BLaER1 treated with 17β-estradiol and CSF1 and Interleukin-3, amounts not matched to agents 10 nM and 100 nM (cell line): ENCODE measurements at regions not wholly inside any gene's neighbourhood (a gene's known extent, or its start where the extent isn't known, plus 50 kb on each side); places are given as distances from the start of the nearest gene placed in this dataset.

Experiments used
- H3K27ac ChIP-seq, 11 experiments: shearing (Covaris generic); formaldehyde crosslinking; 2 replicates each; pipeline ENCODE4 v1.8.1; 2022
- H3K27me3 ChIP-seq, 11 experiments: shearing (Covaris generic); formaldehyde crosslinking; 2 replicates each; pipeline ENCODE4 v1.8.1; 2022
- H3K36me3 ChIP-seq, 11 experiments: shearing (Covaris generic); formaldehyde crosslinking; 2 replicates each; pipeline ENCODE4 v1.8.1; 2022
- H3K4me1 ChIP-seq, 10 experiments: shearing (Covaris generic); formaldehyde crosslinking; 2 replicates each; pipeline ENCODE4 v1.8.1; 2022
- H3K4me2 ChIP-seq, 11 experiments: shearing (Covaris generic); formaldehyde crosslinking; 2 replicates each; pipeline ENCODE4 v1.8.1; 2022
- H3K4me3 ChIP-seq, 10 experiments: shearing (Covaris generic); formaldehyde crosslinking; 2 replicates each; pipeline ENCODE4 v1.8.1; 2022
- H3K9ac ChIP-seq, 11 experiments: shearing (Covaris generic); formaldehyde crosslinking; 2 replicates each; pipeline ENCODE4 v1.8.1; 2022
- H3K9me3 ChIP-seq, 11 experiments: shearing (Covaris generic); formaldehyde crosslinking; replicated peaks in 1 of 11; 2 replicates each; pipeline ENCODE4 v1.8.1; 2022
- H4K20me1 ChIP-seq, 11 experiments: shearing (Covaris generic); formaldehyde crosslinking; 2 replicates each; pipeline ENCODE4 v1.8.1; 2022
- Cebpa-rat ChIP-seq, 11 experiments: shearing (Covaris generic); IDR thresholded peaks; 2 replicates each; pipeline ENCODE4 v1.8.1; 2022

DNA sequence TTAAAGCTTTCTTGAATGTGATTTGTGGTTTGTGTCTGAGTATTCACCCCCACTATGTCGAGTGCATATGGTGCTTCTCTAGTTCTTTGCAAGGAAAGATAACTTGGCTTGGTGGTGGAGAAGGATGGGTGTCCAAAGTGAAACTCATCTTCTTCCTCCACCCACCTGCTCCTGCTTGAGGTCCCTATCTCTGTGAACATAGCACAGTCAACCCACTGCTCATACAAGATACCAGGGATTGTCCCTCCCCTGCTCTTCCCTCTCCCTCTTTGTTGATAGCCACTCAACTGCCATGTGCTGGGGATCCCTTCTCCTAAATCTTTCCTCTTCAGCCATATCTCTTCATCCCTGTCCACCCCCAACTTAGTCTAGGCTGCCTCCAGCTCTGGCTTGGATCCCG, 176.5 kb downstream of the ASCL4 start:
- H3K4me1 ChIP-seq = no peaks in the 10 kb centered on the region
- no peaks in the 10 kb centered on the region for H3K36me3 ChIP-seq

GRCh38 chr12:107955966-107956643, 173.0 kb upstream of the WSCD2 start:
- H4K20me1 ChIP-seq = no peaks in the 10 kb centered on the region
- no peaks in the 10 kb centered on the region for H3K27me3 ChIP-seq
- H3K9me3 ChIP-seq = peaks cover 6 to 30% (median 15%) of the 10 kb centered on the region in 11 experiments; a peak in 15 of 22 replicates
- no peak for TF ChIP-seq Cebpa-rat (IDR thresholded peaks at IDR 0.05)
- no peak overlapping the region for H3K27ac ChIP-seq
- no peak overlapping the region for H3K4me3 ChIP-seq
- H3K9ac ChIP-seq = no peak overlapping the region
- no peaks in the 10 kb centered on the region for H3K36me3 ChIP-seq
- no peaks in the 10 kb centered on the region for H3K4me1 ChIP-seq
- H3K4me2 ChIP-seq = no peak overlapping the region

More for the DNA sequence above, 176.5 kb downstream of the ASCL4 start:
- no peak overlapping the region for H3K9ac ChIP-seq
- no peak overlapping the region for H3K27ac ChIP-seq
- no peak overlapping the region for H3K4me3 ChIP-seq
- H3K27me3 ChIP-seq = no peaks in the 10 kb centered on the region
- TF ChIP-seq Cebpa-rat (IDR thresholded peaks at IDR 0.05) = no peak
- no peak overlapping the region for H3K4me2 ChIP-seq
- H4K20me1 ChIP-seq = no peaks in the 10 kb centered on the region
- peaks cover 6 to 18% (median 15%) of the 10 kb centered on the region in 11 experiments; a peak in 15 of 22 replicates for H3K9me3 ChIP-seq

DNA sequence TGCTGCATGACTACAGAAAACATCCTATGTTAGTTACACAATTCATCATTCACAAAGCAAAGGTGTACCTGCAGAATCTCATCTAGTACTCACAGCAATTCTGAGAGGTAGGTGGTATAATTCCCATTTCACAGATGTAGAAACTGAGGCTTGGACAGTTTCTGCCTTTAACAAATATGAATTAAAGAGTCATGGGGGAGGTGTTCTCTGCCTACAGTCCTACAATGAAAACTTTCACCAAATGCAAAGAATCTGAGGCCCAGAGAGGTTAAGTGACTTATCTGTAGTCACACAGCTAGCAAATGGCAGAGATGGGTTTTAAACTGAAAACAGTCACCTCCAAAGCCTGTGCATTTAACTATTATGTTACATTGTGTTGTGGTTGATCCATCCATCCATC, 171.6 kb upstream of the WSCD2 start:
- H3K27me3 ChIP-seq = no peaks in the 10 kb centered on the region
- H3K9me3 ChIP-seq = peaks cover 0 to 20% (median 7%) of the 10 kb centered on the region in 11 experiments; a peak in 12 of 22 replicates
- no peak overlapping the region for H3K4me2 ChIP-seq
- H3K9ac ChIP-seq = no peak overlapping the region
- H3K27ac ChIP-seq = no peak overlapping the region
- H4K20me1 ChIP-seq = no peaks in the 10 kb centered on the region
- H3K4me3 ChIP-seq = no peak overlapping the region
- H3K36me3 ChIP-seq = no peaks in the 10 kb centered on the region
- no peaks in the 10 kb centered on the region for H3K4me1 ChIP-seq
- no peak for TF ChIP-seq Cebpa-rat (IDR thresholded peaks at IDR 0.05)

DNA sequence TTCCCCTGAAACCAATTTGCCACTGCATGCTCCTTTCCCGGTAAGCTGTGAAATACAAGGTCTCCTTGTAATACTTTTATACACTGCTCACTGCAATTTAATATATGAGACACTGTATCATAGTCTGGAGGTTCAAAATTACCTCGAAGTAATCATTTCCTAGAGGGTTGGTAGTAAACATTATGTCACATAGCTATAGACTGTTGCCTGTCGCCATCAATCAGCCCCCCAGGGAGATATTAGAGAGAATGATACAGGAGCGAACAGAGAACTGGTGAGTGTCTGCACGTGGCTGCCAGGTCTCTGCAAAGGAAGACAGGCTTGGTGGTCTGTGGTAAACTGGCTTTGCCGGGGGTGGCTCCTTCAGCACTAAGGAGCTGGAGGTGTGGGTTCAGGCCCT, 165.5 kb upstream of the WSCD2 start:
- Histone ChIP-seq H3K36me3 (no peaks in the 10 kb centered on the region), H3K27me3 (no peaks in the 10 kb centered on the region), H3K4me2 (no peak overlapping the region), H3K4me1 (no peaks in the 10 kb centered on the region), H3K9me3 (peaks cover 0 to 10% (median 0%) of the 10 kb centered on the region in 11 experiments; a peak in 4 of 22 replicates), H3K4me3 (no peak overlapping the region), H3K9ac (no peak overlapping the region), H3K27ac (no peak overlapping the region), H4K20me1 (no peaks in the 10 kb centered on the region)
- no peak for TF ChIP-seq Cebpa-rat (IDR thresholded peaks at IDR 0.05)

- no peak overlapping the region for H3K4me3 ChIP-seq
- H3K4me2 ChIP-seq = no peak overlapping the region; a peak in 1 of 22 replicates
- no peak for TF ChIP-seq Cebpa-rat (IDR thresholded peaks at IDR 0.05)
- H3K4me1 ChIP-seq = no peaks in the 10 kb centered on the region
- H3K36me3 ChIP-seq = no peaks in the 10 kb centered on the region
- H4K20me1 ChIP-seq = no peaks in the 10 kb centered on the region
- no peak overlapping the region for H3K27ac ChIP-seq
- H3K27me3 ChIP-seq = no peaks in the 10 kb centered on the region
- H3K9me3 ChIP-seq = peaks cover 0 to 10% (median 0%) of the 10 kb centered on the region in 11 experiments; a peak in 4 of 22 replicates
- no peak overlapping the region for H3K9ac ChIP-seq
Observed at GRCh38 chr12:107967170-107967569, 161.9 kb upstream of the WSCD2 start.

DNA sequence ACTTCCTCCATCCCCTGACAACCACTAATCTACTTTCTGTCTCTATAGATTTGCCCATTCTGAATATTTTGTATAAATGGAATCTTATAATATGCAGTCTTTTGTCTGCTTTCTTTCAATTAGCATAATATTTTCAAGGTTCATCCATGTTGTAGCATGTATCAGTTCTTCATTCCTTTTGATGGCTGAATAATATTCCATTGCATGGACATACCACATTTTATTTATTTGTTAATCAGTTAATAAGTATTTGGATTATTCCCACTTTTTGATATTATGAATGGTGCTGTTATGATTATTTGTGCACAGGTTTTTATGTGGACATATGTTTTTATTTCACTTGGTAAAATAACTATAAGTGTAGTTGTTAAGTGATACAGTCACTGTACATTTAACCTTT, 155.1 kb upstream of the WSCD2 start:
- no peak for TF ChIP-seq Cebpa-rat (IDR thresholded peaks at IDR 0.05)
- no peaks in the 10 kb centered on the region for H3K27me3 ChIP-seq
- no peaks in the 10 kb centered on the region for H4K20me1 ChIP-seq
- H3K9ac ChIP-seq = no peak overlapping the region
- no peak overlapping the region for H3K4me3 ChIP-seq
- no peak overlapping the region for H3K27ac ChIP-seq
- peaks cover 7 to 16% (median 9%) of the 10 kb centered on the region in 11 experiments; a peak in 18 of 22 replicates for H3K9me3 ChIP-seq
- no peaks in the 10 kb centered on the region for H3K4me1 ChIP-seq
- H3K4me2 ChIP-seq = no peak overlapping the region
- no peaks in the 10 kb centered on the region for H3K36me3 ChIP-seq

DNA sequence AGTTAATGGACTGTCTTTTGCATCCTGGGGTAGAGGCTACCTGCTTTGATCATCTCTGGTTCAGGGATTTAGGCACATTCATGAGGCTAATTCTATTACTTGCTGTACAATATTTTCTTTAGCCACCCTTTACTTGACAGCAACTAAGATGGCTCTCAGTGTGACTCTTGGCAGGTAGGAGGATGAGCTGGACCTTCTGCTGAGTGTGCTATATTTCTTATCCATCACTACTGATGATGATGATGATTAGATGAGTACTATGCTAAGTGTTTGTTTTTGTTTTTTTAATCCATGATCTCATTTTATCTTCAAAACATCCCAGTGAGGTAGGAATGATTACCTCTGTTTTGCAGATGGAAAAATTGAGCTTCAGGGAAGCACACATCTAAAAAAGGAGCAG, 152.8 kb upstream of the WSCD2 start:
- Histone ChIP-seq H3K9ac (no peak overlapping the region), H3K36me3 (no peaks in the 10 kb centered on the region), H3K27me3 (no peaks in the 10 kb centered on the region), H3K4me3 (no peak overlapping the region), H3K9me3 (peaks cover 7 to 16% (median 9%) of the 10 kb centered on the region in 11 experiments; a peak in 18 of 22 replicates), H3K27ac (no peak overlapping the region), H3K4me1 (no peaks in the 10 kb centered on the region), H4K20me1 (no peaks in the 10 kb centered on the region), H3K4me2 (no peak overlapping the region)
- TF ChIP-seq Cebpa-rat (IDR thresholded peaks at IDR 0.05) = no peak

- no peak for TF ChIP-seq Cebpa-rat (IDR thresholded peaks at IDR 0.05)
- Histone ChIP-seq H3K9ac (no peak overlapping the region), H4K20me1 (no peaks in the 10 kb centered on the region), H3K27me3 (no peaks in the 10 kb centered on the region), H3K4me3 (no peak overlapping the region), H3K27ac (no peak overlapping the region), H3K4me2 (no peak overlapping the region), H3K9me3 (peaks cover 7 to 16% (median 9%) of the 10 kb centered on the region in 11 experiments; a peak in 18 of 22 replicates), H3K4me1 (no peaks in the 10 kb centered on the region), H3K36me3 (no peaks in the 10 kb centered on the region)
Observed at GRCh38 chr12:107978201-107978600, 150.9 kb upstream of the WSCD2 start.

DNA sequence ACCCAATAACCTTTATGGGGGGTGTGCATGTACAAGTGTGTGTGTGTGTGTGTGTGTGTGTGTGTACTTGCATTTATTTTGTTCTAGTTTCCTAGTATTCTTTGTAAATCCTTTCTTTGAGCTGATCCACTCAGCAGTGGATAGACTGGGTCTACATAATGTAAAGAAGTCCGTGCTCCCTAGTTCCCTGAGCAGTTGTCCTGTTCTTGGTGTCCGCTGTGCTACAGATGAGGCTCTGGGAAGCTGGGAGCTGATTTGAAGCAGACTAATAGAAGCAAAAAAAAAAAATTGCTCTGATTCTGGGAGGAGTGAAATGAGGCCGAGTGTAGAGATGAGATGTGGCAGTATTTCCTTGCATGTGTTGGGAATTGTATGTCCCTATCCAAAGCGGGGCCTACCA, 150.4 kb upstream of the WSCD2 start:
- Histone ChIP-seq H3K27me3 (no peaks in the 10 kb centered on the region), H3K4me2 (no peak overlapping the region), H3K9me3 (peaks cover 7 to 15% (median 9%) of the 10 kb centered on the region in 11 experiments; a peak in 18 of 22 replicates), H3K36me3 (no peaks in the 10 kb centered on the region), H3K4me3 (no peak overlapping the region), H4K20me1 (no peaks in the 10 kb centered on the region), H3K9ac (no peak overlapping the region), H3K4me1 (no peaks in the 10 kb centered on the region), H3K27ac (no peak overlapping the region)
- no peak for TF ChIP-seq Cebpa-rat (IDR thresholded peaks at IDR 0.05)
